Kidney epithelial cell (primary cell): ENCODE measurements at regions not wholly inside any gene's neighbourhood (a gene's known extent, or its start where the extent isn't known, plus 50 kb on each side); places are given as distances from the start of the nearest gene placed in this dataset.

ENCODE experiments used
- DNase-seq: peaks from one replicate; pipeline ENCODE4 v3.0.0-alpha.2; 2010; ENCODE audit warnings: low read depth
- H3K27me3 ChIP-seq: 2 replicates; pipeline ENCODE4 v1.6.0; 2011; ENCODE audit warnings: low read length; ENCODE audit not compliant: control insufficient read depth, insufficient read depth
- H3K36me3 ChIP-seq: 2 replicates; pipeline ENCODE4 v1.5.1; 2011; ENCODE audit warnings: low read length; ENCODE audit not compliant: control insufficient read depth, insufficient read depth
- H3K4me3 ChIP-seq: 2 replicates; pipeline ENCODE4 v1.5.1; 2011; ENCODE audit warnings: low read depth, mild to moderate bottlenecking, control low read depth, low read length
- CTCF ChIP-seq: IDR thresholded peaks from 2 replicates; pipeline ENCODE4 v1.5.1; 2011; ENCODE audit warnings: mild to moderate bottlenecking, moderate library complexity, low read length, control low read depth, inconsistent platforms; ENCODE audit not compliant: insufficient read depth, poor library complexity, severe bottlenecking

- Histone ChIP-seq H3K36me3 (no peaks in the 10 kb centered on the region), H3K27me3 (no peaks in the 10 kb centered on the region), H3K4me3 (peak overlapping the region; percentile 16)
- DNase-seq = peak; percentile 73
- no peak for TF ChIP-seq CTCF
These were observed 218.4 kb downstream of the PCSK1 start for GRCh38 chr5:96214442-96215197.

- Histone ChIP-seq H3K27me3 (no peaks in the 10 kb centered on the region), H3K4me3 (no peak overlapping the region), H3K36me3 (no peaks in the 10 kb centered on the region)
- DNase-seq = no peak
- no peak for TF ChIP-seq CTCF
These were observed 223.2 kb downstream of the PCSK1 start for GRCh38 chr5:96209829-96210228.

- no peak for TF ChIP-seq CTCF
- no peak for DNase-seq
These were observed 225.6 kb downstream of the PCSK1 start for GRCh38 chr5:96207420-96207819.

GRCh38 chr5:96203761-96204160 is 229.3 kb downstream of the PCSK1 start:
- Histone ChIP-seq H3K36me3 (no peaks in the 10 kb centered on the region), H3K27me3 (no peaks in the 10 kb centered on the region), H3K4me3 (no peak overlapping the region)
- no peak for DNase-seq
- no peak for TF ChIP-seq CTCF

More at GRCh38 chr5:96207420-96207819, 225.6 kb downstream of the PCSK1 start:
- Histone ChIP-seq H3K4me3 (no peak overlapping the region), H3K27me3 (no peaks in the 10 kb centered on the region), H3K36me3 (no peaks in the 10 kb centered on the region)

GRCh38 chr5:96201503-96201902 is 231.5 kb downstream of the PCSK1 start:
- Histone ChIP-seq H3K4me3 (no peak overlapping the region), H3K27me3 (no peaks in the 10 kb centered on the region), H3K36me3 (no peaks in the 10 kb centered on the region)
- no peak for TF ChIP-seq CTCF
- DNase-seq = no peak

GRCh38 chr5:96200641-96201040 is 232.4 kb downstream of the PCSK1 start:
- no peak for DNase-seq
- H3K27me3 ChIP-seq = no peaks in the 10 kb centered on the region
- TF ChIP-seq CTCF = no peak
- H3K4me3 ChIP-seq = no peak overlapping the region
- H3K36me3 ChIP-seq = no peaks in the 10 kb centered on the region
